GM19463 (cell line): ENCODE measurements at regions not wholly inside any gene's neighbourhood (a gene's known extent, or its start where the extent isn't known, plus 50 kb on each side); places are given as distances from the start of the nearest gene placed in this dataset.

ENCODE experiments used
- ATAC-seq: cut with Tn5 transposase; IDR thresholded peaks from one replicate; pipeline ENCODE4 v1.9.1; 2021; ENCODE audit warnings: mild to moderate bottlenecking, moderate library complexity; ENCODE audit not compliant: unreplicated experiment

DNA sequence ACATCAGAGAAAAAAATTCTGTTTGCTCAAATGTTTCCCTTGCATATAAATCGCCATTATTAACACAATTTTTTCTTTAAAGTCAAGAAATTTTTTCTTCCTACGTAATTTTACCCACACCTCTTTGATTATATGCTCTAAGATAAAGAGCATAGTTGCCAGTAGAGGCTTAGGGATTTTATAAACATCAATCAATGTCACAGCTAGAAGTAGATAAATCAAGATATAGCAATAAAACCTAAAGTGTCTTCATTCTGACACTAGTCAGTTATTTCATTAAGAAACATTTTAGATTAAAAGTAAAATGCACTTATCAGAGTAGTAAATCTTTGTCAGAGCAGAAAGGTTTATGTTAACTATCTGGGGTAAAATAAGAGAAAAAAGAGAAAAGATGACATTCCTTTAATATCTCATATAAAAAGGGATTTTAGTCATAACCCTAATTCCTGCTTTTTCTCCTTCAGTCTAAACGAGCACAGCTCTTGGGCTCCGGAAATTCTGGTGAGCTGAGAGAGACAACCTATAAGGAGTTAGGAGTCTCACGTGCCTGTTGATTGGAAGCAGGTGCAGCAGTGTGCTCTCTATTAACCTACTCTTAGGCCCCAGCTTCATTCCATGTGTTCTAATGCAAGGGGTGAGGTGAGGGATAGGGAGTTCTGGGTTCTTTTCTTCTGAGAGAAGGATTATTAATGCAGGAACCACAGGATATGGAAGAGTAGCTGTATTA is 172.4 kb upstream of the GULP1 start:
- no peak for ATAC-seq

DNA sequence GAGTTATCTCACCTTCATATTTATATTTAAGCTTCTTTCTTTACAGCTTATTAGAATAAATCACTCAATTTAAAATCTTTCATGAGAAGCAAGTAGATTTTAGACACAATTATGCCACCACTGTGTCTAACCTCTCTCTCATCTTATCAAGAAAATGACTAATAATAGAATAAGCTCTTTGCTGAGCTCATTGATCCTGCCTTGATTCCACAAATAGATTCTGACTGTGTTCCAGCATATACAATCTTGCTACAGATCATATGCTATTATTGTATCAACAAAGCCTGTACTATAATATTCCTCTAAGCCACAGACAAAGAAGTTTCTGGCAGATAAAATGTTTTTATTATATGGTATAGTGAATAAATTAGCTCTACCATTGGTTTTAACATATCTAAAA is 168.7 kb upstream of the GULP1 start:
- no peak for ATAC-seq

DNA sequence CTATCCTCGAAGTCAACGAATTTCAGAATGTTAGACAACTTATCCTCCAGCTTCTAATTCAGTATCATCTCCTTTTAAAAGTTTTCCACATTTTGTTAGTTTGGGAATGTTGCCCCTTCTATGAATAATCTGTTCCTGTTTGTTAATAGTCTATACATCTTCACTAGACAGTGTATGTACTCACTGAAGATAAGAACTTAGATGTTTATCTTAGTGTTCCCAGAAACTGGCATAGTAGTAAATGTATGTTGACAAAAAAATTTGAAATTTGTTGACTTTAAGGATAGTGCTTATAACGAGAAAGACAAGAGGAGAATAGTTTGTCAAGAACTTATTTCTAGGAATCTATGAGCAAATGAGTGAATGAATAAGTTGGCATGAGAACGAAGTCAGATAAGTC is 162.0 kb upstream of the GULP1 start:
- no peak for ATAC-seq

DNA sequence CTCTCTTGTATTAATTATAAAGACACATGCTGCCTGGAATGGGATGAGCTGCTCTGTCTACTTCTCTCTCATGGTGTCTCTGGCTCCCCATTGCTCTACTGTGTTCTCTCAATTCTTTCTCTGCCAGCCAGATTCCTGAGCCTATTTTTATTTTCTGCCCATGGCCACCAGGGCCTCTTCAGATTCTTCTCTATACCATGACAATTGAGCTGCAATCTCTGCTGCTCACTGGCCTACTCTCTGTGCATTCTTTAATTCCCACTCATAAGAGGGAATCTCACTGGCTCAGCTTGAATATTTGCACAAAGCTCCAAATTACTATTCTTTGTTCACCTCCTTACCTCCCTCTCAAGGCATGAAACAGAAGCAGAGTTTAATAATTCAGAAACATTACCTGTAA is 161.4 kb upstream of the GULP1 start:
- ATAC-seq = no peak

DNA sequence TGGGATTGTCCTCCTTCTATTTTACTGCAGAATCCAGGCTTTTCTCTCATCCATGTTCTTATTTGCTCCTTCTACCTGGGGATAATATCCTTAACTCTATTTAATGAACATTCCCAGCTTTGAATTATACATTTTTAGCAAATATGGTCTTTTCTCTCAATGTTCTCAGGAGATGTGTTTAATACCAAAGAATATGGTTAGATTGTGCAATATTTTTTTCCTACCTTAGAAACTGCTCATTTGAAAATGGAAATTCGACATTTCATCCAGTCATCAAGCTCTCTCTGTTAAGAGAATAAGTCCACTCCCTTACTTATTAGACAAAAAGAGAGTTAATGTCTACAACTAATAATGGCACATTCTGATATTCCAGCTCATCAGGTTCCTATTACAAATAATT is 160.4 kb upstream of the GULP1 start:
- no peak for ATAC-seq

DNA sequence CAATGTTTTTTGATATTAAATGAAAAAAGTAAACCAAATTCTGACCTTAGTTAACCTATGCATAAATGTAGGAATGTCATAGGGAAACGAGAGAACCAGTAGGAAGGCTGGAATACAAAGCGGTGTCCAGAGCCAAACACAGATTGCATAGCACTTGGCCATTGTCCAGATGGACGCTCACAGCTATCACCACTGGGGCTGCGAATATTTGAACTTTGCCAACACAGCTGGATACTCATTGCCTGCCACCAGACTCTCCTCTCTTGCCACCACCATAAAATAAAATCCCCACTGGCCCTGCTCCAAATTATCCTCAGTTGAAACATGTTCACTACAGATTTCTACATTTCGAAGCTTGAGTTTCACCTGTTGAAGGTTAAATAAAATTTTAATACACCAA is 159.3 kb upstream of the GULP1 start:
- no peak for ATAC-seq

DNA sequence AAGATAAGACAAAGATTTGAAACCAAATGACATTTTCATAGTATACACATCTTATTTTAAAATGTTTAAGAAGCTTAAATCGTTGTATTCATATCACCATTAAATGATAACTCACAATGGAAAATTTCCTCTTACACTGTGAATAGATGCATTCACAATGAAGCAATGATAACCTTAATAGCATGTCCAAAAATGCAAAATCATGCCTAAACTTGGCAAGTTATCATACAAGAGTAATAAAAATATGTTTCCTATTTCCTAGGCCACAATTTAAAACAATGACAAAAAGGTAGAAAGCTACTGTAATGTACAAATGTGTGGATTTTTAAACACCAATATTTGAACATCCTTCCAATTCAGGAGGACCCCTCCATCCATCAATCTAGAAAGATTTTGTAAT is 157.4 kb upstream of the GULP1 start:
- ATAC-seq = no peak

DNA sequence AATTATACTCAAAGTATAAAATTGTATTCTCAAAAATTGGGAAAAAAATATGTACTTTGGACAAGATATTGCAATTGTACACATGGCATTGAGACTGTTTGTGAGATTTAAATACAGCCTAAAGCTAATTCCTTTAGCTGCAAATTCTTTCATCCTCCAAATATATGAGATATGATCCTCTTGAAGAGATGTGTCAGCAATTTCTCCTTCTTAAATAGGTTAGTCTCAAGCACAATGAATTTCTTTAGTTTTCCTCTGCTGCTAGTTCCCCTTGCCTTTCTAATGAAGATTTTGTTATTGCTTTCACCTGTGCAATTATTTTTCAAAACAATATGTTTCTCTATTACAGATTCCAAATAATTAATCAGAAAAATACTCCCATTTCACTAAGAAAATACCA is 153.4 kb upstream of the GULP1 start:
- no peak for ATAC-seq

DNA sequence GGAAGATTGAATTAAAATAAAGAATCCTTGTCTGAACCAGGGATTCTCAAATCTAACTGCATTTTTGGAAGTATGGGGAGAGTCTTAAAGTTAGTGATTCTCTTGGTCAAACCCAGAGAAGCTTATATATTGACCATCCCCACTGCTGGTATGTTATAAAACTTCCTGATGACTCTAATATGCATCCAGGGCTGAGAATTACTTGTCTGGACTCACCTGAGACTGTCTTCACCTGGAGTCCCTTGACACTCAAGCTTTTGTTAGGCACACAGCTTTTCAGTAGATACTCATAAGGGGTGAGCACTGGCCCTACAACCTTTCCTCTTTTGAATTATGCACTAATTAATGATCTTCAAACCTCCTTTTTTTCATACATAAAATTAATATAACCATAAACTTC is 149.6 kb upstream of the GULP1 start:
- no peak for ATAC-seq

DNA sequence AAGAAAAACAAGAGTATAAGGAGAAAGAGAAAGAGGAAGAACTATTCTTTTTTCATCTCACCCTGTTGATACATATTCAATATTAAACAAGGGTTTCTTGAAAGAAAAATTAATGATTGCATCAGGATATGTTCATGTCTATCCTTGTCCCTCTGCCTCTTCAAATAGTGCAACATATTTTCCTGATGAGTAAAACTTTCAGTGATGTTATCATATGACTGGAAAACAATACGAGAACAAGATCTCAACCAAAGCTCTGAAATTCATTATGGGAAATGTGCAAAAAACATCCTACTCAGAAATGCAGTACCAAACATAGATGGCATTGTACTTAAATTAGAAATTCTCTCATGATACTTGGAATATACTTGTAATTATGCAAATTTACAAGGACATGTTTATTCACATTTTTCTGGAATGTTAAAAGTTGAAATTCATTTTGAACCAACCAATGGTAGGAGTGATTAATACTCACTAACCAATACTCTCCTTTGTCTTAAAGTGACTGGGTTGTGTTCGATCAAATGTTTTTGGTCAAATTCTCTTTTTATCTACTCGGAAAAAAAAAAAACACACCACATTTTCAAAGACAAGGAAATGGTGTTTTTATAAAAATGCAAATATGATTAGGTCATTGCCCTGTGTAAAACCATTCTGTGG is 148.9 kb upstream of the GULP1 start:
- ATAC-seq = no peak

DNA sequence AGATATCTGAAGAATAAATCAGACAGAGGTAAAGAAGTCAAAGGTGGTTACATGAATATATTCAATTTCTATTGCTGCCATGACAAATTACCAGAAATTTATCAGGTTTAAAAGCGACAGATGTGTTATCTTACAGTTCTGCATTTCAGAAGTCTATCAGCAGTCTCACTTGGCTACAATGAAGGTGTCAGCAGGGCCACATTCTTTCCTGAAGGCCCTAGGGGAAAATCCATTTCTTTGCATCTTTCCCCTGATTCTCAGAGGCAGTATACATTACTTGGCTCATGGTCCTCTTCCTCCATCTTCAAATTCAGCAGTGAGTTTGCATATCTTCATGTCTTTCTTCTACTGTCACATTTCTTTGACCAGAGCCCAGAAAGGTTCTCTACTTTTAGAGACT is 145.8 kb upstream of the GULP1 start:
- ATAC-seq = no peak

DNA sequence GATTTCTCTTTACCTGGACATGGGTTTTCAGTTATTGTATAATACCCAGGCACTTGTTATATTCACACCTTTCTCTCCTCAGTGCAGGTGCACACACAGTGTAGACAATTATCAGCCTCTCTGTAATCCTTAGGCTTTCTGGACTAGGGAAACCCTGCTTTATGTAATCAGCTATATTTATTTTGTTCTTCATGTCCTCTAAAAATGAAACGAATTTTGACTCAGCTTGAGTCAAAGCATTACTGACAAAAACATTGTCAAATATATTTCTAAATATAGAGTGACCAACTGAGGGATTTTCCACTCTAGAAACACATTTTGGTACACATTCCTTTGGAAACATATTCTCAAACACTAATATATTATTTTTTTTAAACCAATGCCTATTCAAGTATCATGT is 144.8 kb upstream of the GULP1 start:
- no peak for ATAC-seq

DNA sequence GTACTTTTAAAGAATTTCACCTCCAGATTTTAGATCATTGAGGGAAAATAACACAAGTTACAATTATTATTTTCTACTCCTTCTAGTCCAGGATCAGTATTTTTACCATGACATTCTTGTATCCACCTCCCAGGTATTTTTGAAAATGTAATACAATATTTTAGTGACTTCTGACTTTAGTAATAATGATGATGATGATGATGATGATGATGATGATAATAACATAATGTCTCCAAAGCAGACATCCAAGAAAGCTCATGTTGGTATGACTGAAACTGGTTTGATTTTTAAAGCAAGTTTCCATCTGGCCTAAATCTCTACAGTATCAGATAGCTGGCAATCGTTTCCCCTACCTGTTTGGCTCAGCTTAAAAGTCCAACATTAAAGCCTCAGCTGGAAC is 140.0 kb upstream of the GULP1 start:
- ATAC-seq = no peak

DNA sequence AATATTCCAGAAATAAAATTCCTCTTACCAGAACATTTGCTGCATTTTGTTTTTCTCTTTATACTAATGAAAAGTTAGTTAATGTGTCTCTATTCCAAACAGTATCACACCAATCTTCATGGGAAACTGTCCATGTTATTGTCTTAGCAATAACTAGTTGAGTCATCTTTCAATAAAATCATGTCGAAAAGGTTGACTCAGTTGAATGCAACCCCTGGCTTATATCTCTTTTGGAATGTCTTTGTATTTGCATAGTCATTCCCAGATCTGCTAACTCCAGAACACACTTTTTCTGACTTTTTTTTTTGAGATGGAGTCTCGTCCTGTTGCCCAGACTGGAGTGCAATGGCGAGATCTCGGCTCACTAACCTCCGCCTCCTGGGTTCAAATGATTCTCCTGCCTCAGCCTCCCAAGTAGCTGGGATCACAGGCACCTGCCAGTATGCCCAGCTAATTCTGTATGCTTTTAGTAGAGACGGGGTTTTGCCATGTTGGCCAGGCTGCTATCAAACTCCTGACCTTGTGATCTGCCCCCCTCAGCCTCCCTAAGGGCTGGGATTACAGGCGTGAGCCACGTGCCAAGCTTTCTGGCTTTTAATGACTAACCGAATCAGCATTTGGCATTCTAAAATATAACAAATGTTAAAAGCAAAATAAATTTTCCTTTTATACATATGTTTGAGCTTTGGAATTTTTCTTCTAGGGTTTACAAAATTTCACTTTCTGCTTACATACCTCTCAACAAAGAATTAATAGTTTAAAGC is 133.2 kb upstream of the GULP1 start:
- ATAC-seq = no peak

DNA sequence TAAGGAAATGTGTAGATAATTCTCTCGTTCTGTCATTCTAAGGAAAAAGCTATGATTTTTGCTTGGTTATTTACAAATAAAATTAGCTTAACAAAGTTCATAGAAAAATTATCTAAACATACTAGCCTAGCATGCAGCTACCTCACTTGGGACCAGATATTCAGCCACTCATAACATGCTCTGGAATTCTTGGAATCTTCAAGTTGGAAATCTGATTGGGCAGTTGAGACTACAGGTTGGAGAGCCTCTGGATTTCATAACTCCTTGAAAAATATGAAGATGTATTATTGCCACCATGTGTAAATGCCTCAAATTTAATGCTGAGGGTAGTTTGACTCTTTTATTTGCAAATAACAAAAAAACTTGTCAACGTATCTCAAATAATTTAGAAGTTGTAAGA is 132.2 kb upstream of the GULP1 start:
- ATAC-seq = no peak

DNA sequence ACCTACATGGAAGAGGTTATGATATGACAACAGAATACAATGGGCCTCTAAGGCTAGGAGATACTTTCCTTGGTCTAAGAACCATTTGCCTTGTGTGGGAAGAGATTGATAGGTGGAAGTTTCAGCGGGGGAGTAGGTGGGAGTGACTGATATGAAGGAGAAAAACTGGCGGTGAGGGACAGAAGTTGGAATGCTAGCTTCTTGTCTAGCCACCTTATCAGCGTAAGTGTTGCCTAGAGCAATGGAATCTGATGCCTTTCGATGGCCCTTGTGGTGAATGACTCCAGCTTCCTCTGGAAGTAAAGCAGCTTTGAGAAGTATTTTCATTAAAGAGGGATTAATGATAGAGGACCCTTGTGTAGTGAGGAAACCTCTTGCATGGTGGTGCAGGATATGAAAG is 121.3 kb upstream of the GULP1 start:
- no peak for ATAC-seq

DNA sequence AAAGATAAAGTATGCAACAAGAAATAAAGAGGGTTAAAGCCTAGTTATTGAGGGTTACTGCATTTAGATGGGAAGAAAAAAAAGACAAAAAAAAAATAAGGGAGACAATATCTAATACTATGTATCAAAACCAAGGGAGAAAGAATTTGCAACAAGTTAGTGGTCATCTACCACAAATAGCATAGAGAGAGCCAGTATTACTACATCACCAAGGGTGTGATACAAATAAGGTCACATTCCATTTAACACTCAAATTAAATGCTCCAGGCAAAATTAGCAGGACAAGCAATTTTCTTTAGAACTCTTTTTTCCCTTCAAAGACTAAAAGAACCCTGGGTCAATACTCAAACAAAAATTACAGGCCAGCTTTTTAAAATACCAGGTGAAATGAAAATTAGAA is 115.1 kb upstream of the GULP1 start:
- no peak for ATAC-seq

DNA sequence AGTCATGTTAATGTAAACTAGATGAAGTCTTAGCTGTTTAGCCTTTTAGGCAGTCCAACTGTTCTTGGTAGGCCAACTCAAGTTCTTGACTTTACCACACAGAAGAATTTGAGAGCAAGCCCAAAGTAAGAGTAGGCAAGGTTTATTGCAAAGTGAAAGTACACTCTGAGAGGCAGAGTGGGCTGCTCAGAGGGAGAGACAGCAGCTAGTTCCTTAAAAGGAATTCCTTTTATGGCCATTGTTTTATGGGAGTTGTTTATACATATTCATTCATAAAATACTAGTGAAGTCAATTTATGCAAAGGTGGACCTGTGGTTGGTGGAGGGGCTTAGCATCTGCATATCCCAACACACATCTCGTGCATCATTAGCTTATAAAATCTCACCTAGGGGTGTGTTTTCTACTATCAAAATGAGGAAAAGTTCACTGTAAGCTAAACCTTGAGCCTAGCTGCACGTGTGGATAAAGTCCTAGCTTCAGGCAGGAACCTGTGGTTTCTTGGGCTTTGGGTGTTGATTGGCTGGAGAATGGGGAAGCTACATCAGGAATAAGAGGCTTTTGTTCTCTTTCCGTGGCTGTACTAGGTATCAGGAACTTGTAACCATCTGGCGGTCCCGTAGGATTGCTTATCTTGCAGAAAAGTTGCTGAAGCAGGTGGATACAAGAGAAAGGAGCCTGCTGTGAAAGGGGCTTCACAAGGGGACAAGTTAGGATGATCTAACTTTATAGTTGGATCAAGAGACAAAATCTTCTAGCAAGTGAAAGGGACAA is 110.4 kb upstream of the GULP1 start:
- ATAC-seq = no peak

DNA sequence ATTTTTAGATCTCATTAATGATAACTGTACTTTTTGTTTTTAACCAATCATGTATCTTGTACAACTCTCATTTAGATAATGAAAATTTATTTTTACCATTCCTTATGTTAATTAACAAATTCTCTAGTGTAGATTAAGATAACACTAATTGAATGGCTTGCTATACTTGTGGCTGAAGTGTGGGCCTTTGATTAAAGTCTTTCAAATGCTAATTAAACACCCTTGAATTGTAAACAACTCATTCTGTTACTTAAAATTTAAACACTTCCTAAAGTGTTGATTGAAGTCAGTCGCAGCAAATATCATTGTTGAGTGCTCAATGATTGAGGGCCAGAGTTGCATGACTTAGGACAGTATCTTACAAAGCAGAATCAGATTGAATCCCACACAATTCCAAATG is 109.8 kb upstream of the GULP1 start:
- no peak for ATAC-seq

DNA sequence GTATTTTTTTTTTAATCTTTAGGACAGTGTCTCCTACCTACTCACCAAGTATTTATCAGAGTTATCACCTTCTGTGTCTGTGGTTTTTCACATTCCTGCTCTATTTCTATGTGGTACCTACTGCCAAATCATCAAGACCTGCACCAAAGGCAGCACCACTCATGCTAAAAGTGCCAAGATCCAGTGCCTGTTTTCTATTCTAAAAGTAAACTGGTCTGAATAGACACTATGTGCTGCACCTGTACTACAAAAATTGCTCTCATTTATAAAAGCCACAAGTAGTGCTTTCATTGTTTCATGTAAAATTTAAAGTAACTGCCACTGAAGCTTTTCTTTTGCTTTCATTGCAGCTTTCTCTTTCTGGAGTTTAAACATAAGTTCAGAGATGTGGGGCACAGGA is 103.9 kb upstream of the GULP1 start:
- ATAC-seq = no peak

DNA sequence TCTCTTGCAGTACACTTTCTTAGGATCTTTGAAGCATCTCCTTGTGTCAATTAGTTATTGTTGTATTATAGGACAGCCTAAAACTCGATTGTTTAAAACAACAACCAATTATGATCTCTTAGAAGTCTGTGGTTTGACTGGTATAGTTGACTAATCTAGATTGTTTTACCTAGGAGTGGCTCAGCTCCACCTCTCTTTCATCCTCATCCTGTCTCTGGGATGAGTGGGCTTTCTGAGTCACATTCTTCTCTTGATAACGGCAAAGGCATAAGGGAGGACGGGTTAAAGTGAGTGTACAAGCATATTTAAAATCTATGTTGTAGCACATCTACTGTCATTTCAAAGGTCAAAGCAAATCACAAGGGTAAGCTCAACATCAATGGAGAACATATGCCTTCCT is 102.3 kb upstream of the GULP1 start:
- no peak for ATAC-seq

DNA sequence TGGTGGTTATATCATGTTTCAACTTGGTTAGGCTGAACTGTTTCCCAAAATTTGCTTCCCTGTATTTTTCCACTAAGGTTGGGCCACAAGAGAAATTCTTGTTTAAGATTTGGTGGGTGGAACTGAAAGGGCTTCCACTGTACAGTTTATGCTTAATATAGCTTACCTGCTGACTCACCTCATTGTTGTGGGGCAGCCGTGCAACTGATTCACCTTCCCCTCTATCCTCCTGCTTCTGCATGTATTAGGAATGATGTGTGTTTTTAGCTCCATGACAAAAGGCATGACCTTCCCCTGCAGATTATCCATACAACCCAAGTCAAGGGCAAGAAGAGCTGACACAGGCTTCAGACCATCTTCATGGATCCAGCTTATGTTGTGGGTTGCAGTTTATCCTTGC is 98.4 kb upstream of the GULP1 start:
- ATAC-seq = no peak
